Posterior cingulate gyrus (tissue), 11 donors: ENCODE measurements at regions not wholly inside any gene's neighbourhood (a gene's known extent, or its start where the extent isn't known, plus 50 kb on each side); places are given as distances from the start of the nearest gene placed in this dataset.

Experiments used
- DNase-seq, 10 donors: peaks; one replicate each; pipeline versions ENCODE4 v3.0.0 to v3.0.0-alpha.2; 2020 to 2021; ENCODE audit warnings: mixed read lengths in 3 of 10
- intact Hi-C: fragments of 100-400 bp; cut with DNase I; formaldehyde crosslinking; loops from one replicate; pipeline ENCODE4 v1.15.1; 2023

- no peak for DNase-seq
- intact Hi-C loops: no loop called here
These were observed 567.7 kb downstream of the TLR4 start for GRCh38 chr9:118271936-118272335.

- no peak for DNase-seq
- intact Hi-C loops: no loop called here
These were observed 568.8 kb downstream of the TLR4 start for GRCh38 chr9:118273048-118273447.

GRCh38 chr9:118276784-118277183 is 572.6 kb downstream of the TLR4 start:
- DNase-seq: no peak
- intact Hi-C loops: no loop called here

GRCh38 chr9:118281772-118282171 is 577.6 kb downstream of the TLR4 start:
- peak in 1 of 10 donors; percentile 41 for DNase-seq
- intact Hi-C loops: no loop called here

GRCh38 chr9:118283488-118283887 is 579.3 kb downstream of the TLR4 start:
- intact Hi-C loops: no loop called here
- no peak for DNase-seq

GRCh38 chr9:118290116-118290515 is 585.9 kb downstream of the TLR4 start:
- no peak for DNase-seq
- intact Hi-C loops: no loop called here

- no peak for DNase-seq
- intact Hi-C loops: no loop called here
These were observed 591.2 kb downstream of the TLR4 start for GRCh38 chr9:118295413-118295812.

- DNase-seq: no peak
- intact Hi-C loops: no loop called here
These were observed 598.5 kb downstream of the TLR4 start for GRCh38 chr9:118302721-118303120.

- intact Hi-C loops: no loop called here
- no peak for DNase-seq
These were observed 599.0 kb downstream of the TLR4 start for GRCh38 chr9:118303216-118303615.

- DNase-seq: peak in 1 of 10 donors; percentile 5
- intact Hi-C loops: no loop called here
These were observed 601.1 kb downstream of the TLR4 start for GRCh38 chr9:118305331-118305730.

GRCh38 chr9:118306801-118307200 is 602.6 kb downstream of the TLR4 start:
- intact Hi-C loops: no loop called here
- DNase-seq: no peak

- intact Hi-C loops: no loop called here
These were observed 609.8 kb downstream of the TLR4 start for GRCh38 chr9:118313965-118314364.

GRCh38 chr9:118316831-118317343 is 612.7 kb downstream of the TLR4 start:
- intact Hi-C loops: no loop called here
- DNase-seq: no peak

More at GRCh38 chr9:118313965-118314364, 609.8 kb downstream of the TLR4 start:
- DNase-seq: no peak

GRCh38 chr9:118318770-118319431 is 614.7 kb downstream of the TLR4 start:
- intact Hi-C loops: no loop called here
- peak in 4 of 10 donors; percentile 7 to 82 (median 62) for DNase-seq

GRCh38 chr9:118321788-118322187 is 617.6 kb downstream of the TLR4 start:
- intact Hi-C loops: no loop called here
- DNase-seq: no peak

GRCh38 chr9:118324706-118325105 is 620.5 kb downstream of the TLR4 start:
- DNase-seq: no peak
- intact Hi-C loops: no loop called here

- intact Hi-C loops: no loop called here
- DNase-seq: no peak
These were observed 621.6 kb downstream of the TLR4 start for GRCh38 chr9:118325757-118326156.

- intact Hi-C loops: no loop called here
- no peak for DNase-seq
These were observed 622.1 kb downstream of the TLR4 start for GRCh38 chr9:118326326-118326725.

- no peak for DNase-seq
- intact Hi-C loops: no loop called here
These were observed 626.2 kb downstream of the TLR4 start for GRCh38 chr9:118330191-118330986.

GRCh38 chr9:118331622-118332045 is 627.4 kb downstream of the TLR4 start:
- intact Hi-C loops: no loop called here
- DNase-seq: peak in 1 of 10 donors; percentile 7

- intact Hi-C loops: no loop called here
- no peak for DNase-seq
These were observed 632.2 kb downstream of the TLR4 start for GRCh38 chr9:118336250-118336942.
